Activated CD8-positive, alpha-beta memory T cell treated with anti-CD3 and anti-CD28 coated beads, Interleukin-2, amount 50 U/mL, for 48 hours (primary cell): ENCODE measurements at regions not wholly inside any gene's neighbourhood (a gene's known extent, or its start where the extent isn't known, plus 50 kb on each side); places are given as distances from the start of the nearest gene placed in this dataset.
"Not testable (repeated sequence)": the region's sequence is repeated elsewhere in the genome, so short reads cannot be mapped to it uniquely, and the experiment has no call there.

ENCODE experiments used
- DNase-seq: peaks from one replicate; pipeline ENCODE4 v3.0.0-alpha.2; 2020

- DNase-seq = no peak
These were observed 200.6 kb downstream of the CHIC2 start for GRCh38 chr4:53863736-53864365.

- no peak for DNase-seq
These were observed 201.2 kb downstream of the CHIC2 start for GRCh38 chr4:53863158-53863557.

GRCh38 chr4:53861856-53862610 lies 202.4 kb downstream of the CHIC2 start:
- DNase-seq = no peak

- DNase-seq = no peak
These were observed 205.1 kb downstream of the CHIC2 start for GRCh38 chr4:53859305-53859704.

- no peak for DNase-seq
These were observed 205.7 kb downstream of the CHIC2 start for GRCh38 chr4:53858744-53859143.

- no peak for DNase-seq
These were observed 208.7 kb downstream of the CHIC2 start for GRCh38 chr4:53855581-53856250.

- no peak for DNase-seq
These were observed 209.3 kb downstream of the CHIC2 start for GRCh38 chr4:53854991-53855568.

- no peak for DNase-seq
These were observed 212.1 kb downstream of the CHIC2 start for GRCh38 chr4:53852343-53852742.

- DNase-seq = no peak
These were observed 216.4 kb downstream of the CHIC2 start for GRCh38 chr4:53847965-53848364.

GRCh38 chr4:53844551-53844950 lies 219.9 kb downstream of the CHIC2 start:
- no peak for DNase-seq

GRCh38 chr4:53844133-53844532 lies 220.3 kb downstream of the CHIC2 start:
- no peak for DNase-seq

GRCh38 chr4:53841711-53842110 lies 222.7 kb downstream of the CHIC2 start:
- no peak for DNase-seq

- no peak for DNase-seq
These were observed 223.8 kb downstream of the CHIC2 start for GRCh38 chr4:53840643-53841042.

GRCh38 chr4:53833302-53834003 lies 231.0 kb downstream of the CHIC2 start:
- DNase-seq = not testable (repeated sequence)

- no peak for DNase-seq
These were observed 231.9 kb downstream of the CHIC2 start for GRCh38 chr4:53832549-53832948.

GRCh38 chr4:53830511-53830910 lies 233.9 kb downstream of the CHIC2 start:
- DNase-seq = no peak

GRCh38 chr4:53821179-53821851 lies 230.0 kb upstream of the LNX1 start:
- DNase-seq = no peak

- DNase-seq = no peak
These were observed 226.8 kb upstream of the LNX1 start for GRCh38 chr4:53818104-53818503.

- DNase-seq = no peak
These were observed 225.3 kb upstream of the LNX1 start for GRCh38 chr4:53816561-53816960.

GRCh38 chr4:53815281-53815680 lies 224.0 kb upstream of the LNX1 start:
- no peak for DNase-seq

- no peak for DNase-seq
These were observed 222.7 kb upstream of the LNX1 start for GRCh38 chr4:53813998-53814397.

GRCh38 chr4:53810643-53811042 lies 219.4 kb upstream of the LNX1 start:
- DNase-seq = no peak

GRCh38 chr4:53809816-53810215 lies 218.5 kb upstream of the LNX1 start:
- no peak for DNase-seq
